ENCODE measurements at regions not wholly inside any gene's neighbourhood (a gene's known extent, or its start where the extent isn't known, plus 50 kb on each side); places are given as distances from the start of the nearest gene placed in this dataset.

GRCh38 chr9:80841888-80842287, 847.5 kb downstream of the TLE1 start:
- Histone ChIP-seq H3K36me3 (ENCODE audit: insufficient read depth, low read length) (no peaks in the 10 kb centered on the region), H3K4me1 (ENCODE audit: insufficient read depth, low read length) (no peaks in the 10 kb centered on the region), H3K9me3 (ENCODE audit: low read length) (no peaks in the 10 kb centered on the region), H3K9ac (ENCODE audit: low read length) (no peak overlapping the region), H3K27ac (ENCODE audit: low read depth, low read length) (no peak overlapping the region), H3K4me3 (ENCODE audit: low read depth in 1 of 2, low read length in 2 of 2) (no peak overlapping the region), H3K27me3 (ENCODE audit: control insufficient read depth in 1 of 2, insufficient read depth in 2 of 2, low read length in 2 of 2) (no peaks in the 10 kb centered on the region)

DNA sequence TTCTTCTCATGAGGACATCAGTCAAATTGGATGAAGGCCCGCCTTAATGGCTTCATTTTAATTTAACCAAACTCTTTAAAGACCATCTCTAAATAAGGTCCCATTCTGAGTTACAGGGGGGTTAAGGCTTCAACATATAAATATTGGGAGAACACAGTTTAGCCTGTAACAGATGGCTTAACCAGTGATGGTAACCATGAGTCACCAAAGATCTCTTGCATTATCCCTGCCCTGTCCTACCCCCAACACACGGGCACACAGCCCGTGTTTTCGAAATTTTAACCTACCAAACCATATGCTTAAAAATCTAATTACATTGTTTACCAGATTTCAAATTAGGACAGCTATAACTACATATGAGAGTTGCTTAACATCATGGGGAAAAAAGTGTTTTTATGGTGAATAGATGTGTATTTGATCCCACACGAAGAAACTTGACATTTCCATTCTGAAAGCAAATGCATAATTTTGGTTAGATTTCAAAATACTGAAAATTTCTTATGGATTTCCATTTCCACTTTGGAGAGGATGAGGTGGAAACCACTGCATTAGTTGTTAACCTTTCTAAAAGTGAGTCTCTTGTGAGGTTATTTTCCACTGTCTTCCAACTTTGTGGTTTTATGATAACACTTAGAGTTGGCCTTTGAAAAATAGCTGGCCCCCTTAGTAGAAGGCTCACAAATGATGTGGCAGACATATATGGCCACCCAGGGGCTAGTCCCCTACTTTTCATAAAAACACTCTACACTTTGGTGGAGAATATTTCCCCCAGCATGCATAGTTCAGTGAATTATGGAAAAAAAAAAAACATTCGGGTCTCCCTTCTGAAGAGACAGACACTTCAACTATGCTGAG, 849.3 kb downstream of the TLE1 start:
- no peak overlapping the region for H3K4me3 ChIP-seq (ENCODE audit: low read depth in 1 of 2, low read length in 2 of 2)
- no peaks in the 10 kb centered on the region for H3K27me3 ChIP-seq (ENCODE audit: control insufficient read depth in 1 of 2, insufficient read depth in 2 of 2, low read length in 2 of 2)
- no peaks in the 10 kb centered on the region for H3K4me1 ChIP-seq (ENCODE audit: insufficient read depth, low read length)
- no peaks in the 10 kb centered on the region for H3K9me3 ChIP-seq (ENCODE audit: low read length)
- no peak overlapping the region for H3K27ac ChIP-seq (ENCODE audit: low read depth, low read length)
- no peak overlapping the region for H3K9ac ChIP-seq (ENCODE audit: low read length)
- no peaks in the 10 kb centered on the region for H3K36me3 ChIP-seq (ENCODE audit: insufficient read depth, low read length)

DNA sequence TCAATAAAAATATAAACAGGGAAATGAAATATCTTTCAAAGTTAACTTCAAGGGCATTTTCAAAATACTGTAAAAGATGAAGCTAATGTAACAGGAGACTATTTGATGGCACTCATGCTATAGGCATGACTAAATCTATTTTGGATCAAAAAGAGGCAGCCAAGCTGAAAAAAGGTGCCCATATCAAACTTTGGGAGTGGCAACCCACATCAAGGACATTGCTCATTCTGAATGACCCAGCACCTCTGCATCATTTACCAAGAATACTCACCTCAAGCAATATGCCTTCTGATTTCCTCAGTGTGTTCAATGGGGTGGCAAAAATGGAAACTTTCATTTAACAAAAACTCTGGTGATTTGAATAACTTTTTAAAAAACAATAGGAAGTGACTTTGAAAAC, 853.3 kb downstream of the TLE1 start:
- Histone ChIP-seq H3K9me3 (ENCODE audit: low read length) (no peaks in the 10 kb centered on the region), H3K27ac (ENCODE audit: low read depth, low read length) (no peak overlapping the region), H3K9ac (ENCODE audit: low read length) (no peak overlapping the region), H3K36me3 (ENCODE audit: insufficient read depth, low read length) (no peaks in the 10 kb centered on the region), H3K27me3 (ENCODE audit: control insufficient read depth in 1 of 2, insufficient read depth in 2 of 2, low read length in 2 of 2) (no peaks in the 10 kb centered on the region), H3K4me3 (ENCODE audit: low read depth in 1 of 2, low read length in 2 of 2) (no peak overlapping the region), H3K4me1 (ENCODE audit: insufficient read depth, low read length) (no peaks in the 10 kb centered on the region)

DNA sequence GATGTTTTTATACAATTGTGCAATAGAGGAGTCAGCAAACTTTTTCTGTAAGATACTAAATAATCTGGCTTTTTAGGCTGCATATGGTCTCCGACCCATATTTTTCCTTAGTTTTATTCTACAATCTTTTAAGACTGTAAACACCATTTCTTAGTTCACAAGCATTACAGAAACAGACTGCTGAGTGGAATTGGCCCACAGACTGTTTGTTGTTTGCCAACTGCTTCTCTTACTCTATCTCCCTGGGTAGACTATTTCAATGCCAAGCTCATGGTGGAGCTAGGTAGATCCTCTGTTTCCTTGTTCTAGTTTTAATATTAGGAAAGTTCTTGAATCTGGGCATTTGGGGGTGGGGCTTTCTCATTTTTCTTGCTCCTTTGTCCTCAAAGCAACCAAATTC, 857.6 kb downstream of the TLE1 start:
- Histone ChIP-seq H3K9me3 (ENCODE audit: low read length) (no peaks in the 10 kb centered on the region), H3K27me3 (ENCODE audit: control insufficient read depth in 1 of 2, insufficient read depth in 2 of 2, low read length in 2 of 2) (no peaks in the 10 kb centered on the region), H3K9ac (ENCODE audit: low read length) (no peak overlapping the region), H3K27ac (ENCODE audit: low read depth, low read length) (no peak overlapping the region), H3K4me3 (ENCODE audit: low read depth in 1 of 2, low read length in 2 of 2) (no peak overlapping the region), H3K4me1 (ENCODE audit: insufficient read depth, low read length) (no peaks in the 10 kb centered on the region), H3K36me3 (ENCODE audit: insufficient read depth, low read length) (no peaks in the 10 kb centered on the region)

DNA sequence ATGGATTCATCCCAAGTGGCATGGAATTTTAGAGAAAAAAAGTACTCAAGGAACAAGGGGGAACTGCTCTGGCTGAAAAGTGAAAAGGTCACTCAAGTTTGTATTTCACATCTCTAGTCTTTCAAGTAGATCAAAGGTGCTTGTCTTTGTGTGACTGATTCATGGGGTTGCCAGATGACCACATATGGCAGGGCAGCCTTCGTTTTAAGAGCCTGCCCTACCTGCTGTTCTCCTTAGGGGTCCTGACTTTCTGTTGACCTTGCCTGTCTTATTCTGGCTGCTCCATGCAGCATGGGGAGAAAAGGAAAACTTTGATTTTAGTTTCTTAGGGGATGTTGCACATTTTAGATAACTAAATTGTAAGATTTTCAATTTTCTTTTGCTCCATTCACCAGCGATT, 877.7 kb downstream of the TLE1 start:
- Histone ChIP-seq H3K4me3 (ENCODE audit: low read depth in 1 of 2, low read length in 2 of 2) (no peak overlapping the region), H3K36me3 (ENCODE audit: insufficient read depth, low read length) (no peaks in the 10 kb centered on the region), H3K27me3 (ENCODE audit: control insufficient read depth in 1 of 2, insufficient read depth in 2 of 2, low read length in 2 of 2) (no peaks in the 10 kb centered on the region), H3K9ac (ENCODE audit: low read length) (no peak overlapping the region), H3K9me3 (ENCODE audit: low read length) (no peaks in the 10 kb centered on the region), H3K4me1 (ENCODE audit: insufficient read depth, low read length) (no peaks in the 10 kb centered on the region), H3K27ac (ENCODE audit: low read depth, low read length) (no peak overlapping the region)

DNA sequence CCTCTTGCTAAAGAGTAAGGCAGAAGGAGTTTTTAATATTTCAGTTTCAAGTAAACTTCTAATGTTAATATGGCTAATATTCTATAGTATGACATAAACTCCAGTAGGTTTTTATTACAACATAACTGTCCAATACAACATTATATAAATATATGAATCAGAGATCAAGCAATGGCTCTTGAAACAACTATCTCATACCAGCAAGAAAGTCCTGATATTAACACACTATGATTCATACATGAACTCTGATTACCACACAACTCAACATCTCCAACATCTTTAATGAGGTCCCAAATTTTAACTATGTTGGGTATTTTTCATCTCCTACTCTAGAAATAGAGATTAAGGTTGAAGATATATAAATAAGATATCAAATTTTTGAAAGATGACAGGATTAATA, 878.3 kb downstream of the TLE1 start:
- H3K27ac ChIP-seq (ENCODE audit: low read depth, low read length) = no peak overlapping the region
- H3K36me3 ChIP-seq (ENCODE audit: insufficient read depth, low read length) = no peaks in the 10 kb centered on the region
- H3K9me3 ChIP-seq (ENCODE audit: low read length) = no peaks in the 10 kb centered on the region
- no peak overlapping the region for H3K4me3 ChIP-seq (ENCODE audit: low read depth in 1 of 2, low read length in 2 of 2)
- no peak overlapping the region for H3K9ac ChIP-seq (ENCODE audit: low read length)
- H3K27me3 ChIP-seq (ENCODE audit: control insufficient read depth in 1 of 2, insufficient read depth in 2 of 2, low read length in 2 of 2) = no peaks in the 10 kb centered on the region
- H3K4me1 ChIP-seq (ENCODE audit: insufficient read depth, low read length) = no peaks in the 10 kb centered on the region

DNA sequence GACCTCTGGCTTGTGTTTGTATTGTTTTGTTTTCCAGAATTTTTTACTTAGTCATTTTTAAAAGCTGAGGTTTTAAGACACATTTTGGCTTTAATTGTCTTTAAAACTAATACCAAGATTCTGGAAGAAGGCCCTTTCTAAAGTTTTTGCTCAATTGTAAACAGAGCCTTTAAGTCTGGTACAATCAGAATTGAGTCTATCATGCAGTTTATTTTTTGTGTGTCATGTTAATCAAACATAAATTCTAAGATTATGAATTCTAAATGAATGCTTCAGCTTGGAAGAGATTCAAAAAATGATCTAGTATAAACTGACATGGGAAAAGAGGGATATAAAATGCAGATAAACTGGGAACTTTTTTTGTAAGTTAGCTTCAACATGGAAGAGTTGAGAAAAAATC, 882.7 kb downstream of the TLE1 start:
- no peak overlapping the region for H3K9ac ChIP-seq (ENCODE audit: low read length)
- no peak overlapping the region for H3K4me3 ChIP-seq (ENCODE audit: low read depth in 1 of 2, low read length in 2 of 2)
- no peak overlapping the region for H3K27ac ChIP-seq (ENCODE audit: low read depth, low read length)
- H3K4me1 ChIP-seq (ENCODE audit: insufficient read depth, low read length) = no peaks in the 10 kb centered on the region
- no peaks in the 10 kb centered on the region for H3K36me3 ChIP-seq (ENCODE audit: insufficient read depth, low read length)
- H3K27me3 ChIP-seq (ENCODE audit: control insufficient read depth in 1 of 2, insufficient read depth in 2 of 2, low read length in 2 of 2) = no peaks in the 10 kb centered on the region
- H3K9me3 ChIP-seq (ENCODE audit: low read length) = no peaks in the 10 kb centered on the region

GRCh38 chr9:80804873-80805272, 884.5 kb downstream of the TLE1 start:
- no peak overlapping the region for H3K9ac ChIP-seq (ENCODE audit: low read length)
- no peaks in the 10 kb centered on the region for H3K4me1 ChIP-seq (ENCODE audit: insufficient read depth, low read length)
- no peaks in the 10 kb centered on the region for H3K36me3 ChIP-seq (ENCODE audit: insufficient read depth, low read length)
- H3K4me3 ChIP-seq (ENCODE audit: low read depth in 1 of 2, low read length in 2 of 2) = no peak overlapping the region
- no peak overlapping the region for H3K27ac ChIP-seq (ENCODE audit: low read depth, low read length)
- H3K27me3 ChIP-seq (ENCODE audit: control insufficient read depth in 1 of 2, insufficient read depth in 2 of 2, low read length in 2 of 2) = no peaks in the 10 kb centered on the region
- no peaks in the 10 kb centered on the region for H3K9me3 ChIP-seq (ENCODE audit: low read length)

DNA sequence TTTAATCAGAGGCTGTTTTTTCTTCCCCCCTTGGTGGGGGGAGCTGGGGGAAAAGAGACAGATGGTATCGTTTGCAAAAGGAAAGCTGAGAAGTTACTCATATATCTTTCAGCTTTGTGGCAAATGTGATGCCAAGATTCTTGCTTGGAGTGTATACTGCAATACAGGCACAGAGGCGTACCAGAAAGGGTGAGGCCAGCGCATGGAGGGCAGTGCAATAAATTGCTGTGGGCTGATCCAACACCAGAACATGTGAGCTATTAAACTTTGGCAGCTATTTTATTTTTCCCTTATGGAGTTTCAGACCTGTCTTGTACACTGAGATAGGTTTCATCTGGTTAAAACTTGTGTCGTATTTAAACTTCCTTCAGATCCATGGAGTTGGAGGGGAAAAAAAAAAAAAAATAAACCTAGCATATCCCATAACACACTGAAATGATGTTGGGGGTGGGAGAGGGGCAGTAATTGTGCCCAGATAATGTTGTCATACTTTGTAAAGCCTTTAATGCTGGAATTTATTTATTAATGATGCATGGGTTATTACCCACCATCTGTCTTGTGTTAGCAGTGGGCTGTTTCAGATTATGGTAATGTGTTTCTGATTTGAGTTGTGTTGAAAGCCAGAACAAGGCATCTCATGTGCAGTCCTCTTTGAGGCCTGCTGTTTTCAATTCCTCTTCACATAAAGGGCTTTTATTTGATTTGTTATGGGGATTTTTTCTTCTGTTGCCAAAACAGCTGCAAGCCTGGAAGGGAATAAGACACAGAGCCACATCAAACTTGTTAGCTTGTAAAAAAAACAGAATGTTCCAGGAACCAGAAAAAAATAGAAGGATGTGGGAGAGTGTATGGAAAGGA, 891.3 kb downstream of the TLE1 start:
- Histone ChIP-seq H3K9me3 (ENCODE audit: low read length) (no peaks in the 10 kb centered on the region), H3K9ac (ENCODE audit: low read length) (no peak overlapping the region), H3K4me1 (ENCODE audit: insufficient read depth, low read length) (peaks cover 42% of the 10 kb centered on the region), H3K36me3 (ENCODE audit: insufficient read depth, low read length) (no peaks in the 10 kb centered on the region), H3K27me3 (ENCODE audit: control insufficient read depth in 1 of 2, insufficient read depth in 2 of 2, low read length in 2 of 2) (no peaks in the 10 kb centered on the region), H3K27ac (ENCODE audit: low read depth, low read length) (peak overlapping the region; percentile 36), H3K4me3 (ENCODE audit: low read depth in 1 of 2, low read length in 2 of 2) (no peak overlapping the region)

DNA sequence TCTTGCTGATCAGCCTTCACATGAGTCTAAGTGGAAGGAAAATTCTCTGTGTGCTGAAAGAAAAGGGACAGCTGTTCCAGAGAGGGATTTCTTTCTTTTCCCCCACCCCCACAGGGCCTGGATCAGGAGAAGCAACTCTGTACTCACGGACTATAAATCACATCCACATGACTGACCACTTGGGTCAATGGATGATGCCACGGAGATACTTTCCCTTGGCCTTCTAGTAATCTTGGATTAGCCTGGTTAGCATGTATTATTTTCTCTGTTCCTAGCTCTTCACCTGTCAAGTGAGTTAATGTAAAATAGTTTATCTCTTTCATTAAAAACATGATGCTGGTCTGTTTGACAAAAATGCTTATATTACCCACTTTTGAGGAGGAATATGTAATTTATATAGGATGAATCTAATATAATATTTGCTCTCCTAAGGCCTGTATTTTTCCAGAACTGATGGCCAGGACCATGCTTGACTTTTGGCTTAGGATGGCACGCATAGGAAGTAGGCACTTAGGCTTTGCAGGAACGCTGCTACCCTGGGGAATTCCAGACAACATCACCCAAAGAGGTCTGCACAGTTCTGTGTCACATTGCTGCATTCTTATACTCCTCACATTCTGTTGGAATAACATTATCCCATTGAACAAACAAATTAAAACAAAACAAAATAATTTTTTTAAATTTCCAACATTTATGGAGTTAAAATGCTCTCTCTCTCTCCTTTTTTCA, 892.1 kb downstream of the TLE1 start:
- Histone ChIP-seq H3K27me3 (ENCODE audit: control insufficient read depth in 1 of 2, insufficient read depth in 2 of 2, low read length in 2 of 2) (no peaks in the 10 kb centered on the region), H3K9me3 (ENCODE audit: low read length) (no peaks in the 10 kb centered on the region), H3K36me3 (ENCODE audit: insufficient read depth, low read length) (no peaks in the 10 kb centered on the region), H3K4me3 (ENCODE audit: low read depth in 1 of 2, low read length in 2 of 2) (no peak overlapping the region), H3K27ac (ENCODE audit: low read depth, low read length) (peak overlapping the region; percentile 36), H3K9ac (ENCODE audit: low read length) (no peak overlapping the region), H3K4me1 (ENCODE audit: insufficient read depth, low read length) (peaks cover 42% of the 10 kb centered on the region)

DNA sequence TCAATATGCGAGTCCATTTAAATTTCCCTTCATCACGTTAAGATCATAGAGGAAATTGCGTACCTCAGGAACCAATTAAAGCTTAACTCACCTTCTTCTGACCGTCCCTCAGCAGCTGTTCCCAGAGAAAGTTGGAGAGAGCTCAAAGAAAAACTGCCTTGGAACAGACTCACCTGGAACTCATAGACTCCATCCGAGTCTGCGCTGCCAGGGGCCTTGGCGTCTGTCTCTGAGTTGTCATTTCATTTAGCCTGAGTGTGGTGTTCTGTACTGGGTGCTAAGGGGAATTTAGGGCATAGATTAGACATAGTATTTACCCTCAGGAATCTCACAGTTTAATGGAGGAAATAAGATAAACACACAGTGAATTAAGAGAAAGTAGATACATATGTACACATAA, 892.7 kb downstream of the TLE1 start:
- Histone ChIP-seq H3K36me3 (ENCODE audit: insufficient read depth, low read length) (no peaks in the 10 kb centered on the region), H3K4me3 (ENCODE audit: low read depth in 1 of 2, low read length in 2 of 2) (no peak overlapping the region), H3K27ac (ENCODE audit: low read depth, low read length) (peak overlapping the region; percentile 36), H3K4me1 (ENCODE audit: insufficient read depth, low read length) (peaks cover 42% of the 10 kb centered on the region), H3K27me3 (ENCODE audit: control insufficient read depth in 1 of 2, insufficient read depth in 2 of 2, low read length in 2 of 2) (no peaks in the 10 kb centered on the region), H3K9ac (ENCODE audit: low read length) (no peak overlapping the region), H3K9me3 (ENCODE audit: low read length) (no peaks in the 10 kb centered on the region)

Measured in muscle layer of colon (tissue), 2 donors.